NCI-H1048 (cell line): ENCODE measurements at regions not wholly inside any gene's neighbourhood (a gene's known extent, or its start where the extent isn't known, plus 50 kb on each side); places are given as distances from the start of the nearest gene placed in this dataset.

Experiments
- DNase-seq: peaks from one replicate; lab custom pipeline; 2025; lab: John Stamatoyannopoulos, UW

DNA sequence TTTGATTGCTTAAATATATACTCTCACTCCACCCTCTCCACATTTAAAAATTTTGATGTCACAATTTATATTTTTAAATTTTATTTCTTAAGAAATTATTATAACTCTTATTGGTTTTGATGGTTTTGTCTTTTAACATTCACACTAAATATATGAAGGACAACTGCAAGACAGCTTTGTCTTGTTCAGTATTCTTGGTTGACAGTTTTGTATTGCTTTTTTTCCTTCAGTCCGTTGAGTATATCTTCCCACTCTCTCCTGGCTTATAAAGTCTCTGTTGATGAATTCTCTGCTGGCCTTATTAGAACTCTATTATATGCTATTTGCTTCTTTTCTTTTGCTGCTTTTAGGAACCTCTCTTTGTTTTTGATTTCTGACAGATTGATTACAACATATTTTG is 392.2 kb downstream of the C6orf118 start:
- DNase-seq: no peak

DNA sequence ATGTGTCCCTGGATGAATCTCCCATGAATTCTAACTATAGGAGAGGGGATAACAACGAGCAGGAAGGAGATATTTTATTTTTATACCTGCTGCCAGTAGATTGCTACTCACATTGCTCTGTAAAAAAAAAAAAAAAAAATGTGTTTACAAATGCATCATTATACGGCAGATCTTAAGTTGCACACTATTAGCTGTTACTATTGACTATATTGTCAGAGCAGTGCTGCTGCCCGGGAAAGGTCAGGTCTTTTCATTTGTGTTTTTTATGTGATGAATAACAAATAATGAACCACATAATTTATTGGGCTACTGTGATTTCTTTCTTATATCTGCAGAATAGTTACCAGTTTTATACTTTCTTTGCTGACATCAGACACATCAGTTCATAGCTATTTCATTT is 393.3 kb downstream of the C6orf118 start:
- no peak for DNase-seq

DNA sequence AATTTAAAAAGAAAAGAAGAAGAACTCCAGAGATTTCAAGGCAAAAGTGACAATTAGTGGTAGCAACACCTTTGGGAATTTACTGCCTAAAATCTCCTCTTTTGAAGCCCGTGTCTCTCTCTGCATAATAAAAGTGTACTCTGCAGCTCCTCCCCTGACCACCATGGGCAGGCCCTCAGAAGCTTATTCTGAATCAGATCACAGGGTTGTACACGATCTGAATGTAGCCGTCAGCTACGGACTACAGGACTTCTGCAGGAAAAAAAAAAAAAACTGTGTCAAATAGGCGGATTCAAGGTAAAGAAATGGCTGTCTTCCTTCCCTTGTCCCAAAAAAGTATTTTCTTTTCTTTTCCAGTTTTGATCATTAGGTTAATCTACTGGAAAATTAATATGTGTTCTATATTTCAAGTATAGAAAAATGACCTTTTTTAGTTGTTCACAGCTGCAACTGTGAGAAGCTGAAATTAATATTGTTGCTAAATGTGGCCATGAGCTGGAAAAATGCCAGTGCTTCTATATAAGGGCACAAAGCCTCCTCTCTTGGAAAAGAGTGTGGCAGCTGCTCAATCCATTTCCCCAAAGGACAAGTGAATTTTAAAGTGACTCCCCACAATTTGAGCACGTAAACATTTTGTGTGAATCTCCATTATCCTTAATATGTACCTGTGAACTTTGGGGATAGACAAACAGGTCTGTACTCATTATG is 397.4 kb downstream of the C6orf118 start:
- no peak for DNase-seq

DNA sequence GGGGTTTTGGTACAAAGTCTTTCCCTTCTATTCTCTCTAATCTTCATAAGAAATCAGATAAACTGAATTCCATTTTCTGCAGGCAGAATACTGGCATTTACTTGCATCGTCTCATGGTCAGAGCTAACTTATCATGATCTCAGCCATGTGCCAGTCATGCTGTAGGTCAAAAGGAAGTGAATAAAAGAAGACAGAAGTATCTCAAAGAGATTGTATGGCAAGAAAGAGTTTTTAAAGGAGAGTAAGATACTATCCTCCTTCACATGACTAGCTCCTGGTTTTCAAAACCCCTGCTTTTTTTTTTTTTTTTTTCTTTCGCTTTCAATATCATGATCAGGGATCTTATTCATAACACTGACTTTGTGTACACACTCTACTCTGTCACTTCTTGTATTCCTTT is 398.3 kb downstream of the C6orf118 start:
- no peak for DNase-seq

DNA sequence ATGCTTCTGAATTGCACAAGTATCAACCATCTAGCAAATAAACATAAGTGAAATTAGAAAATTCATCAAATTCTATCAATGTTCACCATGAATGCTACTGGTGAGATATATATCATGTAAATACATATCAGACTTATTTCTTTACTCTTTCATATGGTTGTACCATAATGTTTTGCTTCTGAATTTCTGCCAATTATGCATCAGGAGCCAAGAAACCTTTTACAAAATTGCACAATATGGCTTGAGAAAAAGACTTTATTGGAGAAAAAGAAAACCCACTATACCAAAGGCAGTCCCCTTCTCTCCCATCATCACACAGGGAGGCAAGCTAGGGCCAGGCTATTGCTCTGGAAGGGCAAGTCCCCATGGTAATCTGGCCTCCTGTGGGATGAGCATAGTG is 402.6 kb downstream of the C6orf118 start:
- no peak for DNase-seq

DNA sequence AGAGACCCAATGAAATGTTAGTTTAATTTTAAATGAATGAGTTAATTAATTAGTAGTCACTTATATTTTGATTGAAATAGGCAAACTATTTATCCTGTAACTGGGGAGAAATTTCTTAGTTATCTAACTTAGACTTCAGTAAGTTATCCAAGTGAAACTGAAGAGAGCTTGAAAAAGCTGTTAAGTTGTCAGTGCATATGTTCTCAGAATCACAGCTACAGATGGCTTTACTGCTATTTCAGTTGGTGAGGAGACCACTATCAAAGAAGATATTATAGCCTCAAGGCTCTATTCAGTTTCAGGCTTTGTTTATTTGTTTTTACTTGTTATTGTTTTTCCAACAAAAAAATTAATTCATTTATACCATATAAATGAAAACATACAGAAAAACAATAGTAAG is 404.1 kb downstream of the C6orf118 start:
- DNase-seq: no peak

DNA sequence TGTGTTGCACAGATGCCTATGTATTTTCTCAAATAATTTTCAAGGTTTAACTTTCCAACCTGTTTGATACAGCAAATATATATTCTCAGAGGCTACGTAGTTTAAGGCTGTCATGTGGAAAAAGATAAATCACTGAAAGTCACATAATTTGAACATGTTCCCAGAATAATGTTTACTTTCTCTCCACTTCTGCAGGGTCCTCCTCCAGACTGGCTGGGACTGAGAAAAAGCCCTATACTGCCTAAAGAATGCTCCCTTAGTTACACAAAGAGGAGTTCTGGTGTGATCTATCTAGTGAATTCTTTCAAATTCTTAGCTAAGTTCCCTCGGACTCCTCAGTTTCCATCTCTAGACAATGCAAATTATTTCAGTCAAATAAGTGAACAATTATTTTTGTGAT is 411.0 kb downstream of the C6orf118 start:
- no peak for DNase-seq

DNA sequence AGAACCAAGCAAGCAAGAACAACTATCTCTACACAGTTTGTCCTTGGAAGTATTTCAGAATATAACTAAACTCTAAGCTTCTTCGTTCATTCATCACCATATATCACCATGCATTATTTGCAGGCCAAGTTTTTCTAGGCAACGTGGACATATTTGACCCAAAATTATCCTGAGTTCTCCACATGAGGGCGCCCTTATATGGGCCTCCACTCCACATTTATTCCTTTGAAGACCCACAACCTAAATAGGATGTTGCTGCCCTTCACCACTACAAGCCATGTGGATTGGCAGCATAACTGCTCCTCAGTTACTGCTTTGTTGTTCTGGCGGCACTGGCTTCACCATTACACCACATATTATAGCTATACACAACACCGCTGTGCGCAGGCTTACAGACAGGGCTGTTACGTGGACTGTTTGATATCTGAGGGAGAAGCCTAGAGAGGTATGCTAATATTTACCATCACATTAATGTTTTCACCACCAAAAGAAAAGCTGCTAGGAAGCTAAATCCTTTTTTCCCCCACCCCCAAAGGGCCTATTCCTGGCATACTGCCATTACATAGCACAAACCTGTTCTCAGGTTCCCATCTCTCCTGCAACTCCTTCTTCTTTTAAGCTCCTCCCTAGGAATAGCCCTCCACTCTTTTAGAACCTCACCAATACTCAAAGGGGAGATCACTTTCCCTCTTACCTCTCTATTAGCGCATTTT is 411.7 kb downstream of the C6orf118 start:
- DNase-seq: no peak

DNA sequence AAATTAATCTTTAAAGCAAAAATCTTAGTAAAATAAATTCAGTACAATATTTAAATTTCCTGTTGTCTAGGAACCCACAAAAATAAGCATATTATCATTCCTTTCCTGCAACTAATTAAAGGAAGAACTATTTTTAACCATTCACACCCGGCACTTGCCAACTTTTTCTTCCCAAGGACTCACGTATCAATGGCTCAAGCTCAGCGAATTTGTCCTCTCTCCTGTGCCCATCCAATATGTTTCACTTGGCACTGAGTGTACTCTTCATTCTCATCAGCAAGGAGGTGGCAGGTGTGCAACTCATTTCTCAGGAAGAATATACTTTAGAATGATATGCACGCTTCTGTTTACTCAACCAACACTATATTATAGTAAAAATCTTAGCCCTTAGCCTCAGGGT is 419.4 kb downstream of the C6orf118 start:
- DNase-seq: no peak

DNA sequence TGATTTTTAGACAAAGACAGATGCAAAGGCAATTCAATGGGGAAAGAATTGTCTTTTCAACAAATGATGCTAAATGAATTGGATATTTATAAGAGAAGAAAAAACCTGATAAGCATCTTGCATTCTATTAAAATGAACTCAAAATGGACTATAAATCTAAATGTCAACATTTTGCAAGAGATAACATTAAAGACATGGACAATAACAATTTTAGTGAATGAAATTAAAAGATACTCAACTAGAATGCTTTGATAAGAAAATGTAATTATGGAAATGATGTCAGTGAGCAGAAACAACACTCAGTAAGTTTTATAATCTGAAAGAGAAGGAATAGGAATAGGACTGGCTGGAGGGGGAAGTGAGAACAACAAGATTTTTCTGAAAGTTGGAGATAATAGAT is 421.7 kb downstream of the C6orf118 start:
- no peak for DNase-seq

DNA sequence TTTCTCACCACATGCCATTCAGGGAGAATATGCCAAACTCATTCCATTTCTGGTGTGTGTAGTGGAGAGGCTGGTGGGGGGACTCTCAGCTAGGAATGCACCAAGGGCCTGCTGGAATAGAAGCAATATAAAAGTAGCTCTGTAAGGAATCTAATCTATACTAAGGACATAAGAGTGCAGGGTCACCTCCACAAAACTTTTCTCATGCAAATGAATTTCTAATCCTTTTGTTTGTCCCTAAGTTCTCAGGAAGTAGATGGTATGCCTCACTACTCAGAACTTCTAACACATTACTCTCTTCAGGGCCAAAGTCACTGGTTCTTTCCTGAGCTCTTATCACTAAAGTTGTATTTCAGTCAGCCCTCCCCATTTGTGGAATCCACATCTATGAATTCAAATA is 427.2 kb downstream of the C6orf118 start:
- DNase-seq: no peak

DNA sequence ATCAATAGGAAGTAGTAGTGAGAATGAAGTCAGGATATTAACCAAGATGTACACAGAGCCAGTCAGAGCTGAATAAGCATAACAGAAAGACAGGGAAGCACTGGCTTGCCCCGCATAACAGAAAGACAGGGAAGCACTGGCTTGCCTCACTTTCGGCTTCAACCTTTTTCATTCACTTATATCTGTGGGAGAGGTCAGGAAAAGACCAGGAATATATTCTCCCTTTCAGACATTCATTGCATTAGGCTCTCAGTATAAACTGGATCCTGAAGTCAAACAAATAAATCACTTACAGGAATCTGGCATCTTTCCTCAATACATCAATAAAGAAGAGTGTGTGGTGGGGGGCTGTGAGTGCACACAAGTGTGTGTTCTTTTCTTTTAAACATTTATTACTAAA is 437.6 kb downstream of the C6orf118 start:
- no peak for DNase-seq

DNA sequence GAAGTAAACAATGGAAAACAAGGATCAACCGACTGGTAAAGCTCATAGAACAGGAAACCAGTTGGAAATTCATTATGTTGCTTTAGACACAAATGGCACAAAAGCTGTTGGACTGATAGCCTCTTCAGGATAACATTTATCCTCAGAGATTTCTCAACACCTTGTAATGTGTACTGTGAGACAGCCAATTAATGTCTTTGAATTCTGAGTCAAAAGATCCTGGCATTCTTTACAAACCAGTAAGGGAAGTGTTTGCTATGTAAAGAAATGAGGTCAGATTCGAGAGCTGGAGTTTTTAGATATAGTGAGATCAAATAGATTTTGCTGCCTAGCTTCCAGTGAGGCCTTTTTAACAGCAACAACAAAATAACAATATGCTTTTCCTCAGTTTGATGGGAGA is 439.2 kb downstream of the C6orf118 start:
- no peak for DNase-seq

DNA sequence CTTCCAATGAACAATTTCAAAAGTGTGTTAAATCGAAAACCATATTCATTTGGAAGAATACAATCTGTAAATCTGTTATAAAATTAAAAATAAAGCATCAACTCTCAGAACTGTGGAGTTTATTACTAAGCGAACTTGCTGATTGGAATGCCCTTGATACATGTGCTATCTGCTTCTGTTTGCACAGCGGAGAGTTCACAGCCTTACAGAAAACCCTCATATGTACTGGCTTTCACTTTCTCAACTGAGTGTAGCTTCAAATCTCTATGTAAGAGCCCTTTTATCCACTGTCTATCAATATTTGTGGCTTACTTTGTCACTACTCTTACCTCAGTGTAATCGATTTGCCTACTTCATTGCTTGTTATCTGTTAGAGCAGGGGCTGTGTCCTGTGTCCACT is 447.4 kb downstream of the C6orf118 start:
- DNase-seq: no peak

DNA sequence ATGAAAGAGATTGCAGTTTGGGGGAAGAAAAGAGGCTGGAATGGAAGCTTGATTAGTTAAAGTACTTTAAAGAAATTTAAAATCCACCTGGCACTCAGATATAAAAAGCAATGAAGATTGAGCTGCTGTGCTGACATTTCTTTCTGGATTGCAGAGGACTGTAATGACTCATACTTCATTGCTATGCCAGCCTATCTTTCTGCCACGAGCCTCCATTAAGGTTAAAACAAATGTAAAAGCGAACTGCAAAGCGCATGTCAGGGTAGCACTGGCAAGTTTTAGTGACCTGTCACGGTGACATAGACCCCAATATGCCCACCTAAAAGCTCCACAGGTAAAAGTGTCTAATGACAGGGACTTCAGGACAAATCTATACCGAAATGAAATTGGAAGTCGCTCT is 449.6 kb downstream of the C6orf118 start:
- DNase-seq: no peak

DNA sequence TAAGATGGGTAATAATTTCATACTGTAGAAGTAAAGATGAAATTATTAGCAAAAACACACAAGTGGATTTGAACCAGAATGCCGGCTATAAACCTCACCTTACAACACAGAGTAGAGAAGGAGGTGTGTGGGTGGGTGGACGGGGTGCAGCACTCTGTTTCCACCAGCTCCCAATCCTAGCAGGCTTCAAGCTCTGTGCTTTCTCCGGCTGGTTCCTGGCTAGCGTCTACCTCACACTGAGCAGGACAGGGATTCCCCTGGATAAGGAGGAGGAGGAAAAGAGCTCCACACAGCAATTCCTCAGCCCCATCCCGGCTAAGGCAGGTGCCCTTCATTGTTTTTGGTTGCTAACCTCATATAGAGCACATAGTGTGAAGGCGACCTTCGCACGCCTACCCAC is 453.3 kb downstream of the C6orf118 start:
- no peak for DNase-seq

DNA sequence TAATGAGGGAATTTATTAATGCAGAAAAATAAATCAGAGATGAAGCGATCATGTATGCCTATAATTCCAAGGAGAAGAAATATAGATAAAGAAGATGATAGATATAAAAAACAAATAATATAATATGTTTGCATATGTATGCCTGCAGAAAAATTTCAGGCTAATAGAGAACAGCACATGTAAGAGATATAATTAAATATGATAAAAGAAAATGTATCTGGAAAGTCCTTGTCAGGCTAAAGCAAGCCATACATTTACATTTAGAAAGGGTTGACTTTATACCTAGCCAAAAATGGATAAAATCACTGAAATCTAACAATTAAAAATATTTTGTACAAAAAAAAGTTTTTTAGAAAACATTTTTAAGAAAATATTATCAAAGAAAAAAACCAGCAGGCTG is 454.1 kb downstream of the C6orf118 start:
- DNase-seq: no peak

DNA sequence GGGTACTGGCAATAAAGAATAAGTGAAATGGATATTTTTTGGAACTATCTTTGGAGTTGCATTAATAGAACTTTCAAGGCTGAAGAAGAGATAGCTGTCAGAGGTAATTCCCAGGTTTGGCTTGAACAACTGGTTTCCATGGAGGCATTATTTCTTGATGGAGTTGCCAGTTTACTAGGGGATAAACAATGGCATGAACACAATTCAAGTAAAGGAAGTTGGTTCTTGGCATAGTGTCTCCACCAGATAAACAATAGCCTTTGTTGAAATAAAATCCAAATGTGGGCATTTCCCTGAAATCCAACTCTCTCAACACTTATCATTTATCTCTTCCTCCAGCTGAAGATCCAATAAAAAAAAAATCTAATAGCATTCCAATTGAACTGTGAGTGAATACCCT is 454.9 kb downstream of the C6orf118 start:
- DNase-seq: no peak

DNA sequence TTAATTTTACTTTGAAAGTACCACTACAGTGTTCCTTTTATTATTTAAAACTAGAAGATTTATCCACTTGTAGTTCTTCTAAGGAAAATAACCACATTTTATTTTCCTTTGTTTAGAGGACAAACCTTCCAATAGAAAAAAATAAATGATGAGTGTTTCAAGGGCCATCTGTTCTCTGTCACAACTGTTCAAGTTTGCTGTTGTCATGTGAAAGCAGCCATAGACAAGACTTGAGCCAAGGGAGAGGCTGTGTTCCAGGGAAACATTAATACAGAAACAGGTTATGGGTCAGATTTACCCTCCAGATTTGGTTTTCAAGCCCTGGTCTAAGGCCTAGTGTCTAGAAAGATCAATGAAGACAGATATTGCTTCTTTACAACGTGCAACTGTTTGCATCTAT is 463.6 kb downstream of the C6orf118 start:
- DNase-seq: no peak

DNA sequence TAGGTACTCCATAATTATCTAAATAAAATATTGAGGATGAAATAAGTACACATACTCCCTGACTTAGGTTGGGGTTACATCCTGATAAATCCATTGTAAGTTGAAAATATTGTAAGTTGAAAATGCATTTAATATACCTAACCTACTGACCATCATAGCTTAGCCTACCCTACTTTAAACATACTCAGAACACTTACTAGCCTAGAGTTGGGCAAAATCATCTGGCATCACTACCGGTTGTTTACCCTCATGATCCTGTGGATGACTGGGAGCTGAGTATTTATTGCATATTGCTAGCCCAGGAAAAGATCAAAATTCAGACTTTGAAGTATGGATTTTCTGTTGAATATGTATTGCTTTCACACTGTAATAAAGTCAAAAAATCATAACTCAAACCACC is 467.3 kb downstream of the C6orf118 start:
- no peak for DNase-seq

DNA sequence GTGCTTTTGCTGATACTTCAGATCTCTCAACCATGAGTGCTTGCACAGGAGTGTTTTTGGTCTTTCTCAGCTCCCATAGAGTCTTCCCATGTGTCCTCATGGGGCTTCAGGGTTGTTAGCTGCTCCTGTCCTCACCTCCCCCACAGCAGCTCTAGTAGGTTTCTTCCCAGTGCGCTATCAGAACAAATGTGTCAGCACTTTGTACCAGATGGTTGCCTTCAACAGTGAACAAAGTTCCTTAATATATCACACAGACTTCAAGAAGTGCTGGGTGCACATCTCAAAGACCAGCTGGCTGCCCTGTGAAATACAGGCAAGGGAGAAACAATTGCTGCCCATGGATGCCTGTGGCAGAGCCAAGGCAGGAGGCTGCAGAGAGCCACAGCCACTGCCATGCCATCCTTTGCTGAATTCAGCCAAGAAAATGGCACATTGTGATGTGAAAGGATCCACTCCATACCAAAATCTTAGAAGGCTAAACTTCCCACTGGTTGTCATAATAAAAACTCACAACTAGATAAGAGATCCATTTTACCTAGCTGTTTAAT is 471.3 kb downstream of the C6orf118 start:
- DNase-seq: no peak

DNA sequence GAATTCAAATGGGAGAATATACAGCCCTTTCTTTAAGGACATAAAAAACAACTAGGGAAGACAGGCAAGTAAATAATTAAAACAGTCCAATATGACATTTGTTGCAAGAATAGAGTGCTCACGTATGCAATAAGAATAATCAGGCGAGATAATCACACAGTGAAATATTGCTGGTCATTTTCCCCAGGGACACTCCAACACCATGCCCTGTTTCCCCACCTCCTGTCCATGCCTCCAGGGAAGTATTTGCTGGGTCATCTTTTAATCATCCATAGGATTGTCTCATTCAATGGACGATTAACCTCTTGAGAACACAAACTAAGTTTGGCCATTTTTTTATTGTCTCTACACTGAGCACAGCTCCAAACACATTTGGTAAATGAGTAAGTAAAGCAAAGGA is 472.9 kb downstream of the C6orf118 start:
- no peak for DNase-seq

DNA sequence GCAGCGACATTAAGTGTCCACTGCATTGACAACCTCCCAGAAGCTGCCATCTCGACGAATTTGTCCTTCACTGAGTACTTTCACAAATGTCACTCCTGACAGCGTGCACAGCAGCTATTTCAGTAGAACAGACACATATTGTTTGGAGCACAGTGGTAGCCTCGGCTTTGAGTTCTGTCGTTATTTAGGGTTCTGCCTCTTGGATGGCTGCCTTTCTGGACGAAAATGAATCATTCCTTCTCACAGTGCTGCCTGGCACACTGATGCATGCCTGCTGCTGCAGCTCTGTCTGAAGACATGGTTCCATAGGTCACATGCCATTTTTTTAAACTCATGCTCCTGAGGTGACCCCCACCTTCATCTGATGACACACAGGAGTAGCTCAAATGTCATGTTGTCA is 477.0 kb downstream of the C6orf118 start:
- DNase-seq: no peak

DNA sequence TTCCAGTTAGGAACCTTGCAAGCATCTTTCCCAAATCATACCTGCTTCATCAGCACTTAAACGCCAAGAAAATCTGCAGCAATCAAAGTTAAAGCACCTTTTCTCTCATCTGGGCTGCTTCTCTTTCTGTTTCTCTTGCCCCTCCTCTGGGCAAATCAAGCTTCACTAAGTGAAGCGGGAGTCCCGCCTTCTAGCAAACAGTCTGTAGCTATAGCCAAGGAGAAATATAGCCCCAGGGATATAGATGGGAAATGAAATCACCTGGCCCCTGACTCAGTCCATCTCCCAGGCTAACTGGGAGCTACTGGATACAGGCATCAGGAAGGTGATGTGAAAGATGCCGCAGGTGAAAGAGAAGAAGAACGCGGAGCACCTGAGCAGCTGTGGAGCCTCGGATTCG is 481.9 kb downstream of the C6orf118 start:
- DNase-seq: no peak
